Skeletal muscle cell (primary cell): ENCODE measurements at regions not wholly inside any gene's neighbourhood (a gene's known extent, or its start where the extent isn't known, plus 50 kb on each side); places are given as distances from the start of the nearest gene placed in this dataset.

Source experiments
- DNase-seq: peaks from one replicate; pipeline ENCODE4 v3.0.0-alpha.2; 2010; ENCODE audit warnings: low read depth
- H3K4me3 ChIP-seq: 2 replicates; pipeline ENCODE4 v1.5.1; 2011; ENCODE audit warnings: low read depth, mild to moderate bottlenecking, control low read depth, low read length, moderate library complexity

GRCh38 chr13:40060296-40061007 is 405.0 kb downstream of the COG6 start:
- H3K4me3 ChIP-seq, result no peak overlapping the region
- DNase-seq, result peak; percentile 63

- no peak overlapping the region for H3K4me3 ChIP-seq
- DNase-seq, result no peak
Measured at GRCh38 chr13:40061466-40062450, 406.3 kb downstream of the COG6 start.

- DNase-seq, result no peak
- H3K4me3 ChIP-seq, result no peak overlapping the region
Measured at GRCh38 chr13:40063278-40063698, 407.8 kb downstream of the COG6 start.

- no peak for DNase-seq
Measured at GRCh38 chr13:40063703-40064102, 408.2 kb downstream of the COG6 start.

GRCh38 chr13:40064154-40065097 is 409.0 kb downstream of the COG6 start:
- H3K4me3 ChIP-seq, result no peak overlapping the region
- DNase-seq, result peak; percentile 81

More at GRCh38 chr13:40063703-40064102, 408.2 kb downstream of the COG6 start:
- no peak overlapping the region for H3K4me3 ChIP-seq

- no peak overlapping the region for H3K4me3 ChIP-seq
- no peak for DNase-seq
Measured at GRCh38 chr13:40069173-40070044, 413.9 kb downstream of the COG6 start.

GRCh38 chr13:40070357-40070756 is 414.9 kb downstream of the COG6 start:
- DNase-seq, result no peak
- no peak overlapping the region for H3K4me3 ChIP-seq

GRCh38 chr13:40072663-40073120 is 417.2 kb downstream of the COG6 start:
- DNase-seq, result no peak
- no peak overlapping the region for H3K4me3 ChIP-seq

GRCh38 chr13:40074338-40074737 is 418.9 kb downstream of the COG6 start:
- no peak overlapping the region for H3K4me3 ChIP-seq
- DNase-seq, result no peak

GRCh38 chr13:40075281-40075680 is 419.8 kb downstream of the COG6 start:
- H3K4me3 ChIP-seq, result no peak overlapping the region
- DNase-seq, result no peak

GRCh38 chr13:40076765-40077362 is 421.4 kb downstream of the COG6 start:
- no peak for DNase-seq
- H3K4me3 ChIP-seq, result no peak overlapping the region

GRCh38 chr13:40077396-40078027 is 422.1 kb downstream of the COG6 start:
- no peak for DNase-seq
- H3K4me3 ChIP-seq, result no peak overlapping the region

GRCh38 chr13:40079721-40080120 is 424.3 kb downstream of the COG6 start:
- H3K4me3 ChIP-seq, result no peak overlapping the region
- DNase-seq, result no peak

- no peak overlapping the region for H3K4me3 ChIP-seq
- DNase-seq, result no peak
Measured at GRCh38 chr13:40080676-40081075, 425.2 kb downstream of the COG6 start.

GRCh38 chr13:40082639-40083038 is 427.2 kb downstream of the COG6 start:
- H3K4me3 ChIP-seq, result no peak overlapping the region
- DNase-seq, result no peak

- DNase-seq, result no peak
- no peak overlapping the region for H3K4me3 ChIP-seq
Measured at GRCh38 chr13:40083841-40084240, 428.4 kb downstream of the COG6 start.

GRCh38 chr13:40084934-40085333 is 429.5 kb downstream of the COG6 start:
- no peak overlapping the region for H3K4me3 ChIP-seq
- DNase-seq, result no peak
